ENCODE measurements at regions not wholly inside any gene's neighbourhood (a gene's known extent, or its start where the extent isn't known, plus 50 kb on each side); places are given as distances from the start of the nearest gene placed in this dataset.
A peak's percentile ranks its signal among the peaks of the same experiment; 100 is the strongest.

- TF ChIP-seq TAF1 (conservative IDR thresholded peaks at IDR 0.05) (no peak), CTCF (IDR thresholded peaks at IDR 0.05; ENCODE audit: low read depth, low read length, missing input control) (no peak), YY1 (IDR thresholded peaks at IDR 0.05) (peak; percentile 37), RAD21 (IDR thresholded peaks at IDR 0.05) (peak; percentile 19 to 33), HNF4G (IDR thresholded peaks at IDR 0.05) (peak; percentile 97), SP1 (IDR thresholded peaks at IDR 0.05) (peak; percentile 87), RXRA (IDR thresholded peaks at IDR 0.05) (peak; percentile 60 to 80), REST (IDR thresholded peaks at IDR 0.05) (peak; percentile 60)
Measured at GRCh38 chr12:61894168-61894567, 366.0 kb upstream of the USP15 start.
